ENCODE measurements at regions not wholly inside any gene's neighbourhood (a gene's known extent, or its start where the extent isn't known, plus 50 kb on each side); places are given as distances from the start of the nearest gene placed in this dataset.
"Not testable (repeated sequence)": the region's sequence is repeated elsewhere in the genome, so short reads cannot be mapped to it uniquely, and the experiment has no call there.

DNA sequence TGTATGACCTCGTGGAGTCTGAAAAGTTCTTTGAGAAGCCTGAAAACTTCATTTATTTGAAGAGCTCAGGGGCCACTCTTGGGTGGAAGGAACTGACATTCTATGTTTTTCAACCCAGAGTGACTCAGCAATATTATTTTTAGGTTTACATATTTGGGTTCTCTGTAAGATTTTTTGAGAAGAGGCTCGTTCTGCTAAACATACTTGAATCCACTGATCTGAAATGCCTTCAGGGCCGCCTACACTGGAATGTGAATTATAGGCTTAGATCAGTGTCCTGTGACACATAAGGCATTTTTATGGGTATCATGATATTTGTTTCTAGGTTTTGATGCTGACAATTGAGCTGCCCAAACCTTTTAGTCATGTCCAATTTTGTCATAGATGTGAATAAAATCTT lies 86.2 kb downstream of the PSAT1 start:
- DNase-seq, result no peak

DNA sequence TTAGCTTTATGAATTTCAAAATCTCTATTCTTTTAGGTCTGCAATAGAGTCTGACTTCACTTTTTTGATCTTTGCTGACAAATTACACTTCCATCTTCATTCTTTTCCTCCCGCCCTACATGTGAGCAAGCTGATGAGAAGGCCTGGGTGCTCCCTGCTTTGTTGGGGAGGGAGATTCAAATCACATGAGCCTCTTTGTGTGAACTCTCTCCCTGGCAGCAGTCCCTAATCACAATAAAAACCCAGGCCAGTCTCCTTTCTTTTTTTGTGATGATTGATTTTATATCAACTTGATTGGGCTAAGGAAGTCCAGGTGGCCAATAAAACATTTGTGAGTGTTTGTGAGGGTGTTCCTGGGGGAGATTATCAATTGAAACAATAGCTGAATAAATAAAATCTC lies 89.4 kb downstream of the PSAT1 start:
- no peak for DNase-seq

DNA sequence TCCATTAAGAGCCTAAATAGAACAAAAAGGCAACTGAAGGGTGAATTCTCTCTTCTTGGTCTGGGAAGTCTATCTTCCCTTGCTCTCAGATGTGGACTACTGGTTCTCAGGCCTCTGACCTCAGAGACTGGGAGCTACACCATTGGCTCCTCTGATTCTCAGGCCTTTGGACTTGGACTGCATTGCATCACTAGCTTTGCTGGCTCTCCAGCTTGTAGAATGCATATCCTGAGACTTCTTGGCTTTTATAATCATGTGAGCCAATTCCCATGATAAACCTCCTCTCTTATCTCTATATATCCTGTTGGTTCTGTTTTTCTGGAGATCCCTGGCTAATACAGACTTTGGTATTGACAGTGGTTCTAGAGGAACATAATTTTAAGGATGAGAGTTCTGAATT lies 89.8 kb downstream of the PSAT1 start:
- no peak for DNase-seq

DNA sequence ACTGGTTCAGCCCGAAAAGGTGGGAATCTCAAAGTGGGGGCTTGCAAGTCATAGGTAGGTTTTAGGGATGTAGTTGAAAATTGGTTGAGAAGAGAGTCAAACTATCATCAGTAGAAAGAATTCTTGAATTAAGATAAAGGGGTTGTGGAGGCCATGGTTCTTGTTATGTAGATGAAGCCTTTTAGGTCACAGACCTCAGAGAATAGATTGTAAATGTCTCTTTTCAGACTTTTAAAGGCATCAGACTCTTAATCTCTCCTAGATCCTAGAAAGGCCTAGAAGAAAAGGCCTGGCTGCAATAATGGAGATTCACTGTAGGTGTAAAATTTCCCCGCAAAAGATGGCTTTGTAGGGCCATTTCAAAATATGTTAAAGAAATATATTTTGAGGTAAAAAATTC lies 96.4 kb downstream of the PSAT1 start:
- DNase-seq, result no peak

DNA sequence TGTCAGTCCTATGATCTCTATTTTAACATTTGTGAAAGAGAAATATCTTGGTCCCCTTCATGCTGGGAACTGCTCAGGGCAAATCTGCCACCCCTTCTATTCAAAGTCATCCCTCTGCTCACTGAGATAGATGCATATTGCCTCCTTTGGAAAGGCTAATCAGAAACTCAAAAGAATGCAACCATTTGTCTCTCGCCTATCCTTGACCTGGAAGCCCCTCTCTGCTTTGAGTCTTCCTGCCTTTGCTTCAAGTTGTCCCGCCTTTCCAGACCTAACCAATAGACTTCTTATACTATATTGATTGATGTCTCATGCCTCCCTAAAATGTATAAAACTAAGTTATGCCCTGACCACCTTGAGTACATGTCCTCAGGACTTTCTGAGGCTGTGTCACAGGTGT lies 97.0 kb downstream of the PSAT1 start:
- DNase-seq, result no peak

DNA sequence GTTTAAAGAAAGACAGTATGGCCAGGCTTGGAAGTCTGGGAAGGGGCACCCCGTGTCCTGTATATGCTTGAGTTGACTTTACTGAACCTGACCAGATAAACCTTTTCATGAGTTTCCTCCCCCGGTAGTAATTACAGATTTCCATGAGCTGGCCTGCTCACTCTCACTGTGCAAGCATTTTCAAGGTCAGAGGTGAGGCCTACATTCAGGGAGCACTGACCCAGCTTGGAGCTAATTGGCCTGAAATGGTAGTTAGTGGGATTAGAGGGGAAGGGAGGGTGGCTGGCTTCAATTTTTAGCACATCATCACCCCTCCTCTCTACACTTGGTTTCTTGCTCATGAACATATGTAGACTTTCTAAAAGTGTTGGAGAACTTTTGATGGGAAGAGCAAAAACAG lies 99.2 kb downstream of the PSAT1 start:
- DNase-seq, result no peak

DNA sequence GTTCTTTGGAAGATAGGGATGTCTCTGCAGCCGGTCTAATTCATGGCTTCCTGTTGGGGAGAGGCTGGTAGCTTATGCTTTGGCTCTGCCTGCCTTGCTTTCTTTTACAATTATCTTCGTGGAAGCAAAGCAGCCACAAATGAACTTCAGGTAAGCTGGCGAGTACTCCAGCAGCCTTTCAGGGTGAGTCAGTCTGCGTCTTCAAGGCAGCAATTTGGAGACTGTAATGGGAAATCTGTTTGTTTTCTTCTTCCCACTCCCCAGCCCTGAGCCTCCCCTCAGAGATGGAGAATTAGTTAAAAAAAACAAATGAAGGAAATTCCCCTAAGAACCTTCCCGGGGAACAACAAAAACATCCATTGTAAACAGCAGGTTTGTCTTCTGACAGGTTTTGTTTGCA lies 100.1 kb downstream of the PSAT1 start:
- no peak for DNase-seq

DNA sequence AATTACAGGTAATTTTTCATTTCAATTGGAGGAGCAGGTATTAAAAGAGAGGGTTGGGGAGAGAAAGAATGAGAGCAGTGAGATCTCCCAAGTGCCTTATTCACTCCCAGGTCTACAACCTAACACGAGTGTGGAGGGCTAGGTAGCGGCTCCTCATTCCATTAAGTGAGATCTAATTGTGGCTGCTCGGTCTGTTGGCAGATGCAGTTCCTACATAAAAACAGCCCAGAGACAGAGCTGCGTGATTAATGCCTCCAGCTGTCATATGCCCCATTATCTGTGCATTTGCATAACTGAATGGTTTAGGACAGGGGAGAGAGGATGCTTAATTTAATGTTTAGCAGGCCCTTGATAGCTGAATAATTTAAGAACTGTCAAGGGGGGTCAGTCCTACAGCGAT lies 100.5 kb downstream of the PSAT1 start:
- DNase-seq, result no peak

DNA sequence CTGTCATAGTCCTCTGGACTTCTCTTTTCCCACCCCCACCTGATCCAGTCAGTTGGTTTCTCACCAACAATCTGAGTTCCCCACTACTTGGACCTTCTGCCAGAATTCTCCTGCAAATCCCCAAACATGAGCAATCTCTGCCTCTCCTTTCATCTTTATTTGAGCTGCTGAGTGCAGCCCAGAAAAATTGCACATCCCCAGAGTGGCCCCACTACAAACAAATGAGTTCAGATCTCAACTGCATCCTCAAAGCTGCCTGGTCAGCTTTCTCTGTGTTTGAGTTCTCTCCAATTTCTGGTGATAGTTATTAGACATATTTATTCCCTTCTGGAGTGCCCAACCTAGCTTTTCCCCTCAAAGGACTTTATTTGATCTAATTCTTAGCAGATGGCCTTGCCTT lies 102.2 kb downstream of the PSAT1 start:
- DNase-seq, result no peak

DNA sequence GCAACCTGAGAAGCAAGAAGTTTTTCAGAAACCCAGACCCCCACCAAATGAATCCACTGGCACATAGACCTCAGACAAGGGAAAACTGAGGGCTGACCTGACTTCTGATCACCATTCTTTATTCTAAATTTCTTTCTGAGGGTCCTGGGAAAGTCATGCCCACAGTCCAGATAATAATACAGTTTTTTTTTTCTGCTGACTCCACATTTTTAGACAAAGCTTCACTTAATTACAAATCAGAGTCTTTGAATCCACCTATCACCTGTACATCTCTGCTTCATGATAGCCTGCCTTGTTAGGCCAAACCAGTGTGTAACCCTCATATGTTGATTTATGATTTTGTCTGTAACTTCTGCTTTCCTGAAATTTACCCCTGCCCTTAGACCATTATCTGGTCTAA lies 103.6 kb downstream of the PSAT1 start:
- no peak for DNase-seq

DNA sequence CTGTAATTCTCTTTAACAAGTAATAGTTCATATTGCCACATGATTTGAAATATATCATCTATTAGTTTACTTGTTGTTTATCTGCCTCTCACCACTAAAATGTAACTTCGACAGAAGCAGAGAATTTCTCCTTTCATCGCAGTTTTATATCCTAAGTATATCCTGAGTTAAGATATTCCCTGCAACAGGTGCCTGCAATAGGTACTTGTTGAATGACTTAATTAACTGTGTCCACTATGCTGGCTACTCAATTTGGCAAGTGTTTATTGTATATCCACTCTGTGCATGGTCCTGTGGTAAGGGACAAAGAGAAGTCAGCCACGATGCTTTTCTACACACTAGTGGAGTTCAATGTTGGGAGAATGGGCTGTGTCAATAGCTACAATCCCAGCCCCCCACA lies 108.5 kb downstream of the PSAT1 start:
- DNase-seq, result no peak

DNA sequence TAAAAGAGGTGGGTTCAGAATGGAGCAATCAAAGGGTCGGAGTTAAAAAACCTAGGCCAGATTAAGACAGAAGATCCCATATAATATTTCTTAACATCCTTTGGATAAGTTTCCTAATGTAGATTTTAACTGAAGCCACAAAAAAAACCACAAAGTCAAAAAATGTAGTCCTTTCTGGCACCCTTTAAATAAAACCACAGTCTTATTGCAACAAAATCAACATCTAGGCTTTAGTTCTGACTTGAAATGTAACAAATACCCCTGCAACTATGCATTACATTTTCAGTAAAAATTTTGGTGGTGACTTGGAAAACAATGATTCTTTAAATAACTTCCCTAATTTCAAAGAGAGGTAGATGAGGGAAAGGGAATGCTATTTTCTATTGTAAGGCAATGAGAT lies 109.2 kb downstream of the PSAT1 start:
- DNase-seq, result no peak

DNA sequence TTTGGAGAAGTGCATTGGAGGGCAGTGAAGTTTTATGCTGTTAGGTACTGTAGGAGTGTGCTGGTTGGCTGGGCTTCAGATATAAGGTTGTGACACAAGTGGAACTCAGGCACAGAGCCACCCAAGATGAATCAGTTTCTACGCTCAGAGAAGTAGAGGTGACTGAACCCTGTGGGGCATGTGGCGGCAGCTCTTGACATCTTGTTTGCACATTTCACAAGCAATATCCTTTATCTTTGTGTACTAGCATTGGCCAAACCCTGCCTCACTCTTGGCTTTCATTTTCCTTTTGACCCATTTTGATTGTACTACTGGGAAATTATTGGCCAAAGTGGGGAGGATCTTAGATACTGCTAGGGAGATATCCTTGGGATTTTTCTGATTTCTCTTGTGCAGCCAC lies 110.0 kb downstream of the PSAT1 start:
- no peak for DNase-seq

DNA sequence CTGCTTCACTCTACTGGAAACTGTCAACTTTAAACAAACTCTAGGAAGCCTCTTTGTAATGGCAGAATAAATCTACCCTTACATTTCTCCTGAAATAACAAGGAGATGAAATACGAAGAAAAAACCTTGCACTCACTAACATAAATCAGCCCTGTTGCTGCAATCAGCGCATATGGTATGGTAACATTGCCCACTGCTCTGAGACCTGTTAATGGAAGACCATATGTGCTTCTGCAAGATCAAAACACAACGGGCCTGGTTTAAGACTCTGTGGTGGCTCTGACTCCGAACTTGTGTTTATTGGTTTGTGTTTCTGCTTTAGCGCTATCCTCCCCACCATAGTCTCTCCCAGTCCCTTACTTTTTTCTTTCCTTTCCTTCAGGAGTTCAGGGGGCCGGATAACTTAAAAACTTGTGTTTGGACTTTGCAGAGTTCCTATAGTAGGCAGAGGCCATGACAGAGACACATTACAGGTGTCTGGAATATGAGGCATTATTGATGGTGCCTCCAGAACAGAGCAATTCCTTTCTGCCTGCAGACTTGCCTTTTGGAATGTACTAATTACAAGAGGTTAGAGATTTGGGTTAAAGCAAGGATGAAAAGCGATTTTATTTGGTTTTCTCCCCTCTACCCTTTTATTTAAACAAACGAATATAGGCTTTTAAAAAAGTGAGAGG lies 110.8 kb downstream of the PSAT1 start:
- DNase-seq, result no peak

DNA sequence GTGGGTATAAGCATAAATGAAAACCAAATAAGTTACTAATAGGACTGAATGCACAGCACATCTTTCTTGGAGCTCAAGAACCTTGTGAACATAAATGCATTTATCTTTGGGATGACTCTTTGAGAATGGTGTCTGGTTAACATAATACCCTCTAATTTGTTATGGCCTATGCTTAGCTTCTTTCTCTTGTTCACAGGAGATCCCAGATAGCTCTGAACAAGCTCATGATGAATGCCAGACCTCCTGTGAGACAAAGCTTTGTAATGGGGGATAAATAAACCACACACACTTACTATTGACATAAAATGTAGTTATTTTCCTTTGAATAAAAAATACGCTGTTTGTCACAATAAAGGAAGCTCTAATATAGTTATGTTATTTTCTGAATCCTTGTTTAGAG lies 111.5 kb downstream of the PSAT1 start:
- DNase-seq, result no peak

DNA sequence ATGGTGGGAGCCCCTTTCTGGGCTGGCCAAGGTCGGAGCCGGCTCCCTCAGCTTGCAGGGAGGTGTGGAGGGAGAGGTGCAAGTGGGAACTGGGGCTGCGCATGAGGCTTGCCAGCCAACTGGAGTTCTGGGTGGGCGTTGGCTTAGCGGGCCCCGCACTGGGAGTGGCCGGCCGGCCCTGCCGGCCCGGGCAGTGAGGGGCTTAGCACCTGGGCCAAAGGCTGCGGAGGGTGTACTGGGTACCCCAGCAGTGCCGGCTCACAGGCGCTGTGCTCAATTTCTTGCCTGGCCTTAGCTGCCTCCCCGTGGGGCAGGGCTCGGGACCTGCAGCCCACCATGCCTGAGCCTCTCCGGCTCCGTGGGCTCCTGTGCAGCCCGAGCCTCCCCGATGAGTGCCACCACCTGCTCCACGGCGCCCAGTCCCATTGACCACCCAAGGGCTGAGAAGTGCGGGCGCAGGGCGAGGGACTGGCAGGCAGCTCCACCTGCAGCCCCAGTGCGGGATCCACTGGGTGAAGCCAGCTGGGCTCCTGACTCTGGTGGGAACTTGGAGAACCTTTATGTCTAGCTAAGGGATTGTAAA lies 113.1 kb downstream of the PSAT1 start:
- DNase-seq, result not testable (repeated sequence)

DNA sequence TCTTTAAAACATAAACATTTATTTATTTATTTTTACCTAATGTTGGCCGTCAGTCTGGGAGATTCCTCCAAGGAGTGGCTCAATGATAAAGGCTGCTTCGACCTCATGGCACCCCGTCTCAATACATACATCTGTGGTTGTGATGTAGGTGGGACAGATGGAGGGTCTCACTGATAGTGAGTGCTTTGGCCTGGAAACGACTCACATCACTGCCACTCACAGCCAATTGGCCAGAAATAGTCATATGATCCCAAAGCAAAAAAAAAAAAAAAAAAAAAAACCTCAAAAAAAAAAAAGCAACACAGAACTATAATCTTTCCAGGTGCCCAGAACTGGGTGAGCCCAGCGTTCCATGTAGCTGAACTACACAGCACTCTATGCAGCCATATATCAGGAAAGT lies 125.4 kb downstream of the PSAT1 start:
- no peak for DNase-seq

DNA sequence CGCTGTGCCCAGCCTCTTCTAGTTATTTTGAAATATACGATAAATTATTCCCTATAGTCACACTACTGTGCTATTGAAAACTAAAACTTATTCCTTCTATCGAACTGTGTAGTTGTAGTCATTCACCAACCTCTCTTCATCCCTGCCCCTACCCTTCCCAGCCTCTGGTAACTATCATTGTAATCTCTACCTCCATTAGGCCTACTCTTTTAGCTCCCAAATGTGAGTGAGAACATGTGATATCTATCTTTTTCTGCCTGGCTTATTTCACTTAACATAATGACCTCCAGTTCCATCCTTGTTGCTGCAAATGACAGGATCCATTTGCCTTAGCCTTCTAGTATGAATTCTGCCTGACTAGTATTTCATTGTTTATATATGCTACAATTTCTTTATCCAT lies 127.4 kb downstream of the PSAT1 start:
- DNase-seq, result no peak

DNA sequence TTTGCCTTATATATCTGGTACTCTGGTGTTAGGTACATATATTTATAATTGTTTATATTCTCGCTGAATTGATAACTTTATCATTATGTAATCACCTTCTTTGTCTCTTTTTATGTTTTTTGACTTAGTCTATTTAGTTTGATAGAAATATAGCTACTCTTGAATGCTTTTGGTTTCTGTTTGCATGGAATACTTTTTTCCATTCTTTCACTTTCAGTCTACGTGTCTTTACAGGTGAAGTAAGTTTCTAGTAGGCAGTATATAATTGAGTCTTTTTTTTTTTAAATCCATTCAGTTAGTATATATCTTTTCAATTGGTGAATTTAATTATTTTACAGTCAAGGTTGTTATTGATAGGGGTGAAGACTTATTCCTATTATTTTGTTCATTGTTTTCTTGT lies 131.7 kb downstream of the PSAT1 start:
- DNase-seq, result no peak

DNA sequence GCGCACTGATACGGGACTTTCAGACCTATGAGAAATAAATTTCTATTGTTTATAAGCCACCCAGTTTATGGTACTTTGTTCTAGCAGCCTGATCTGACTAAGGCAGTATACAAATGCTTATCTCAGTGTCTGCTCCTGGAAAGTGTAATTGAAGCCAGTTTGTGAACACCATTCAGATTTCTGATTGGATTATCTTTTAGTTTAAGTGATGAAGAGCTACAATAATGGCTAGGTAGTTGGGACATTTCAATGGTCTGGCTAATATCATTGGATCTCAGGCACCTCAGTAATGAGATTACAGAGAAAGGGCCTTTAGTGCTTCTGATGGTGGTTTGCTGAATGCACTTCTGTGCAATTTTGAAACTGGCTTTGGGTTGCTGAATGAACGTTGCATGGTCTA lies 133.5 kb downstream of the PSAT1 start:
- DNase-seq, result no peak

DNA sequence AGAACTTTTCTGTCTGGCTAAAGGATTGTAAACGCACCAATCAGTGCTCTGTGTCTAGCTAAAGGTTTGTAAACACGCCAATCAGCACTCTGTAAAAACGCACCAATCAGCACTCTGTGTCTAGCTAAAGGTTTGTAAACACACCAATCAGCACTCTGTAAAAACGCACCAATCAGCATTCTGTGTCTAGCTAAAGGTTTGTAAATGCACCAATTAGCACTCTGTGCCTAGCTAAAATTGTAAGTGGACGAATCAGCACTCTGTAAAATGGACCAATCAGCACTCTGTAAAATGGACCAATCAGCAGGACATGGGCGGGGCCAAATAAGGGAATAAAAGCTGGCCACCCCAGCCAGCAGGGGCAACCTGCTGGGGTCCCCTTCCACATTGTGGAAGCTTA lies 134.1 kb downstream of the PSAT1 start:
- not testable (repeated sequence) for DNase-seq

DNA sequence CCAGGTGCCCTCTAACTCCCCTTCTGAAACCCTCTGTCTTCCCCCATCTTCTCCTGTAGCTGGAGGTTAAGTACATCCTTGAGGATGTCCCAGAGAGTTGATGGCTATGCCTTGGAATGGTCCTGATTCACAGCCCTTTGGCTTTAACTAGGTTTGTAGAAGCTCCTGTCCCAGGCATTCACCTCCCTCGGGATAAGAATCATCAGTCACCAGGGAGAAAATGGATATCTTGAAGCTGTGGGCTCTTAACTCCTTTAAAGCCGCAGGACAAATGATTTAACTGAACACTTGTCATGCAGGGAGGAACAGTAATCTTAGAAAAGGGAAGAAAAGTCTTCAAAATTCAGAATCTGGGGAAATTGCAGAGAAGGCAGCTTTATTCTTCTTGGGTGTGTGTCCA lies 139.9 kb downstream of the PSAT1 start:
- no peak for DNase-seq

DNA sequence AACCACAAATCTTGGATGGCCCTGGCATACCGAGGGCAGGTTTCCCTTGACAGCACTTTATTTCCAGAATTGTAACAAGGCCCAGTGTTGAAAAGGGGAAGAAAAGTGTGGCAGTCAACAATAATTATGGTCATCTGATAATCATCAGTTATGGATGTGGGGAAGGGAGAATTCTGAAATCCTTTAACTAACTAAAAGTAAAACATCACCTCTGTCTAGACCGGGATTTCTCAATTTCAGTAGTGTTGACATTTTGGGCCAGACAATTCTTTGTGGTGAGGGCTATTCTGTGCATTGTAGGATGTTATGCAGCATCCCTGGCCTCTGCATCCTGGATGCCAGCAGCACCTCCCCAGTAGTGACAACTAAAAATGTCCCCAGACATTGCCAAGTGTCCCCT lies 140.4 kb downstream of the PSAT1 start:
- no peak for DNase-seq

DNA sequence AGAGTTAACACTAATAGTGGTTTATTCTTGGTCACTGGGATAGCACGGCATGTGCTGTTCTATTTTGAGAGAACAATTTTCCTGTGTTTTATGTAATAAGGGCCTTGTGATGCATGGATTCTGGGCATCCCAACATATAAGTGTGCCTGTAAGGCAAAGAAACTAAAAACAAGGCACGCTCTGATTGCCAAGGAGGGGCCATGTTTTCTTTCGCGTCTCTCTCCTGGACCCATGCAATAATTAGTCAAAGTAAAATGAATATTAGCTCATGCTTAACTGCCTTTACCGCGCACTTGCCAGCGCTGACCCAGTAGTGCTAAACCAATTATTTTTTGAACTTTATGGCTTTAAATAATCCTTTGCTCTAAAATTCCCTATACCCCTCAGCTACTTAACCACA lies 140.9 kb downstream of the PSAT1 start:
- DNase-seq, result no peak

DNA sequence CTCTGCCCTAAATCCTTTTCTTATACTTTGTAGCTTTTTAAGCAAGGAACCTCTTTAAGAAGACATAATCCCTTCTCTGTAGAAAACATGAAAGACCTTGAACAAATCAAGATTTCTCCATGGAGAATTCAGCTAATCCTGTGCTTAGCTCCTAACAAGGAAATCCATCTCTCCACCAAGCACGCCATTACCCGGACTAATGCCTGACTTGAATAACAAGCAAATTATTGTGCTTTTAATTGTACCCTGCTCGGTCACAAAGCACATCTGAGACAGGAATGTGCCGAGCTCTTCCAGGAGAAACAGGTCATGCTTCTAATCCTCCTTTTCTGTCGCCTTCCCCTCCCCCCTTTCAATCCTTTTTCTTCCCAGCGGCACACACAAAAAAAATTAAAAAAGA lies 141.3 kb downstream of the PSAT1 start:
- no peak for DNase-seq

Measured in stimulated activated CD4-positive, alpha-beta T cell treated with anti-CD3 and anti-CD28 coated beads, Interleukin-1b, Interleukin-23, amount 100 ng/mL, for 48 hours (primary cell).